Lung microvascular endothelial cell (primary cell): ENCODE measurements at regions not wholly inside any gene's neighbourhood (a gene's known extent, or its start where the extent isn't known, plus 50 kb on each side); places are given as distances from the start of the nearest gene placed in this dataset.

Experiments
- DNase-seq, 2 donors: peaks; one replicate each; pipeline versions ENCODE4 v3.0.0 to v3.0.0-alpha.2; 2010; ENCODE audit warnings: low read depth in 2 of 2

GRCh38 chr16:62921904-62922303 is 885.7 kb upstream of the CDH8 start:
- no peak for DNase-seq

GRCh38 chr16:62913924-62914323 is 877.7 kb upstream of the CDH8 start:
- no peak for DNase-seq

GRCh38 chr16:62913333-62913732 is 877.1 kb upstream of the CDH8 start:
- DNase-seq = no peak

GRCh38 chr16:62909597-62909996 is 873.4 kb upstream of the CDH8 start:
- no peak for DNase-seq

- DNase-seq = no peak
These were observed 871.3 kb upstream of the CDH8 start for GRCh38 chr16:62907562-62907961.

- DNase-seq = no peak
These were observed 867.8 kb upstream of the CDH8 start for GRCh38 chr16:62903961-62904502.

- DNase-seq = no peak
These were observed 863.5 kb upstream of the CDH8 start for GRCh38 chr16:62899737-62900136.

- DNase-seq = no peak
These were observed 852.9 kb upstream of the CDH8 start for GRCh38 chr16:62889097-62889496.

- DNase-seq = no peak
These were observed 847.3 kb upstream of the CDH8 start for GRCh38 chr16:62883509-62883908.

GRCh38 chr16:62882552-62883221 is 846.4 kb upstream of the CDH8 start:
- no peak for DNase-seq

- no peak for DNase-seq
These were observed 839.9 kb upstream of the CDH8 start for GRCh38 chr16:62876133-62876532.

- DNase-seq = no peak
These were observed 836.1 kb upstream of the CDH8 start for GRCh38 chr16:62872339-62872738.

GRCh38 chr16:62870554-62870953 is 834.3 kb upstream of the CDH8 start:
- no peak for DNase-seq

- DNase-seq = no peak
These were observed 833.6 kb upstream of the CDH8 start for GRCh38 chr16:62869837-62870236.

- DNase-seq = no peak
These were observed 826.9 kb upstream of the CDH8 start for GRCh38 chr16:62863139-62863538.

GRCh38 chr16:62853887-62854286 is 817.6 kb upstream of the CDH8 start:
- no peak for DNase-seq

- DNase-seq = no peak
These were observed 810.3 kb upstream of the CDH8 start for GRCh38 chr16:62846399-62847057.

GRCh38 chr16:62832214-62832613 is 796.0 kb upstream of the CDH8 start:
- no peak for DNase-seq

GRCh38 chr16:62831235-62831850 is 795.1 kb upstream of the CDH8 start:
- DNase-seq = no peak

GRCh38 chr16:62829607-62830006 is 793.4 kb upstream of the CDH8 start:
- DNase-seq = no peak

GRCh38 chr16:62829084-62829483 is 792.8 kb upstream of the CDH8 start:
- DNase-seq = no peak

GRCh38 chr16:62821824-62822223 is 785.6 kb upstream of the CDH8 start:
- DNase-seq = no peak
